ENCODE measurements at regions not wholly inside any gene's neighbourhood (a gene's known extent, or its start where the extent isn't known, plus 50 kb on each side); places are given as distances from the start of the nearest gene placed in this dataset.

DNA sequence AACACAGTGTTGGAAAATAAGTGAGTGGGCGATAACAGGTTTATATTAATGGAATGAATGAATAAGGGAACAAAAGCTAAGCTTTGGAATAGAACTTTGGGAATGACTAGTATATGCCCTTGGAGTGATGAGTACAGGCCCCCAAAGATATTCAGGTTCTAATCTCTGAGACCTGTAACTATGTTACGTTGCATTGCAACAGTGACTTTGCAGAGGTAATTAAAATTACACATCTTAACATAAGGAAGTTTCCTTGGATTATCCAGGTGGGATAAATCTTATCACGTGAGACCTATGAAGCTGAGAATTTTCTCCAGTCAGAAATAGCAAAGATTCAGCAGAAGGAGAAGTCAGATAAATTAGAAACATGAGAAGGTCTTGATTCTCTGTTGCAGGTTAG, 661.5 kb upstream of the LINC00305 start:
- no peak overlapping the region for H3K4me3 ChIP-seq
- FAIRE-seq (no peak), DNase-seq (ENCODE audit: extremely low read depth in 1 of 4, low spot score in 3 of 4) (no peak), ATAC-seq (no peak)
- H3K4me1 ChIP-seq (replicated peaks in 1 of 2; ENCODE audit: control insufficient read depth in 2 of 2, insufficient read depth in 2 of 2, low read length in 2 of 2): no peaks in the 10 kb centered on the region
- no peak overlapping the region for H3K4me2 ChIP-seq (ENCODE audit: insufficient read depth, low read length)
- no peak overlapping the region for H2AFZ ChIP-seq (ENCODE audit: low read depth, low read length)
- H4K20me1 ChIP-seq (replicated peaks; ENCODE audit: control insufficient read depth, insufficient read depth, low read length): no peaks in the 10 kb centered on the region
- no peak overlapping the region for H3K27ac ChIP-seq (ENCODE audit: extremely low read depth, low read depth, low read length)
- ChIA-PET POLR2A (no interaction called here), CTCF (ENCODE audit: low intra/inter-chr PET ratio) (no interaction called here)
- in situ Hi-C loops (cut with MboI): no loop called here
- WGBS (ENCODE audit: insufficient coverage, low coverage, missing lambda C conversion rate): 0% methylated on average over 2 of the region's 3 CpGs
- no TSS peak for BruUV-seq (replicated peaks)
- H3K36me3 ChIP-seq (ENCODE audit: control insufficient read depth, insufficient read depth, low read length): no peaks in the 10 kb centered on the region
- H3K9ac ChIP-seq (ENCODE audit: insufficient read depth in 1 of 2, low read depth in 2 of 2, low read length in 2 of 2): no peak overlapping the region
- intact Hi-C loops (cut with micrococcal nuclease): no loop called here
- H3K9me1 ChIP-seq (ENCODE audit: control insufficient read depth, insufficient read depth, low read length): no peaks in the 10 kb centered on the region
- H3K79me2 ChIP-seq (ENCODE audit: control insufficient read depth, insufficient read depth, low read length): no peaks in the 10 kb centered on the region
- no peaks in the 10 kb centered on the region for H3K27me3 ChIP-seq (ENCODE audit: control insufficient read depth in 2 of 2, insufficient read depth in 2 of 2, low read length in 2 of 2)
- no peaks in the 10 kb centered on the region for H3K9me3 ChIP-seq (replicated peaks; ENCODE audit: control insufficient read depth, insufficient read depth, low read depth, low read length)
- no peak for TF ChIP-seq HNRNPLL (IDR thresholded peaks at IDR 0.05; ENCODE audit: low read depth, low read length, poor library complexity, severe bottlenecking)
- TF ChIP-seq ZNF507 (tag; conservative IDR thresholded peaks at IDR 0.05): no peak
- no peak for TF ChIP-seq ZC3H4 (CRISPR knock-in tag; IDR thresholded peaks at IDR 0.05; ENCODE audit: borderline replicate concordance)
- no peak for TF ChIP-seq ZNF274 (IDR thresholded peaks at IDR 0.05; ENCODE audit: borderline replicate concordance, low read depth, low read length)
- TF ChIP-seq, protein P1, sequence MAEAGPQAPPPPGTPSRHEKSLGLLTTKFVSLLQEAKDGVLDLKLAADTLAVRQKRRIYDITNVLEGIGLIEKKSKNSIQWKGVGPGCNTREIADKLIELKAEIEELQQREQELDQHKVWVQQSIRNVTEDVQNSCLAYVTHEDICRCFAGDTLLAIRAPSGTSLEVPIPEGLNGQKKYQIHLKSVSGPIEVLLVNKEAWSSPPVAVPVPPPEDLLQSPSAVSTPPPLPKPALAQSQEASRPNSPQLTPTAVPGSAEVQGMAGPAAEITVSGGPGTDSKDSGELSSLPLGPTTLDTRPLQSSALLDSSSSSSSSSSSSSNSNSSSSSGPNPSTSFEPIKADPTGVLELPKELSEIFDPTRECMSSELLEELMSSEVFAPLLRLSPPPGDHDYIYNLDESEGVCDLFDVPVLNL (CRISPR knock-in tag; IDR thresholded peaks at IDR 0.05; ENCODE audit: low read depth): no peak
- TF ChIP-seq, protein P2, sequence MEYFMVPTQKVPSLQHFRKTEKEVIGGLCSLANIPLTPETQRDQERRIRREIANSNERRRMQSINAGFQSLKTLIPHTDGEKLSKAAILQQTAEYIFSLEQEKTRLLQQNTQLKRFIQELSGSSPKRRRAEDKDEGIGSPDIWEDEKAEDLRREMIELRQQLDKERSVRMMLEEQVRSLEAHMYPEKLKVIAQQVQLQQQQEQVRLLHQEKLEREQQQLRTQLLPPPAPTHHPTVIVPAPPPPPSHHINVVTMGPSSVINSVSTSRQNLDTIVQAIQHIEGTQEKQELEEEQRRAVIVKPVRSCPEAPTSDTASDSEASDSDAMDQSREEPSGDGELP (CRISPR knock-in tag; IDR thresholded peaks at IDR 0.05; ENCODE audit: borderline replicate concordance): no peak
- no peak for TF ChIP-seq NCOA2 (IDR thresholded peaks at IDR 0.05; ENCODE audit: partially characterized antibody in 2 of 2)

All from K562 (cell line).